ENCODE measurements at regions not wholly inside any gene's neighbourhood (a gene's known extent, or its start where the extent isn't known, plus 50 kb on each side); places are given as distances from the start of the nearest gene placed in this dataset.

DNA sequence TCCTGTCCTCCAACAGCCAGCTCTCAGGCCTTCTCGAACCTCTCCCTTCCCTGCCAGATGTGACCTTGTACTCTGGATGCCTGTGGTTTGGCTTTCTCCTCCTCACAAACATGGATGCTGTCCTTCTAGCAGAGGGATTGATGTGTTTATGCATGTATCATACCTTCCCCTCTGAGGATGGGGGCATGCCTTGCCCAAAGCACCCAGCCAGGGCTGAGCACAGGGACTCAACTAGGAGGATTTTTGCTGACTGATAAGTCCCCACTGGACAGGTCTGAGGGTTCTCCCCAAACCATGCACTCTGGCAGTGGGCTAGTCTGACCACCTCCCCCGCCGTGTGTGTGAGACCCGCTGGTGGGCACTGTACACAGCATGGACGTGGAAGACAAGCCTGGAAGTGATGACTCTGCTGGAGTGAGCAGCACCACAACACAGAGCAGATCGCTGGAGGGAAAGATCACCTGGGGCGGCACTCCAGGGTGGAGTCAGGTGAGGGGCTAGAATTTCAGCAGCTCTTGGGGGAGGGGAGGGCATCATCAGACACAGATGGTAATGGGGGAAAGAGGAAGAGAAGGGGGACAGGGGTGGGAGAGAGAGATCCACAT is 360.3 kb upstream of the ZNF507 start:
- TF ChIP-seq, protein P1, sequence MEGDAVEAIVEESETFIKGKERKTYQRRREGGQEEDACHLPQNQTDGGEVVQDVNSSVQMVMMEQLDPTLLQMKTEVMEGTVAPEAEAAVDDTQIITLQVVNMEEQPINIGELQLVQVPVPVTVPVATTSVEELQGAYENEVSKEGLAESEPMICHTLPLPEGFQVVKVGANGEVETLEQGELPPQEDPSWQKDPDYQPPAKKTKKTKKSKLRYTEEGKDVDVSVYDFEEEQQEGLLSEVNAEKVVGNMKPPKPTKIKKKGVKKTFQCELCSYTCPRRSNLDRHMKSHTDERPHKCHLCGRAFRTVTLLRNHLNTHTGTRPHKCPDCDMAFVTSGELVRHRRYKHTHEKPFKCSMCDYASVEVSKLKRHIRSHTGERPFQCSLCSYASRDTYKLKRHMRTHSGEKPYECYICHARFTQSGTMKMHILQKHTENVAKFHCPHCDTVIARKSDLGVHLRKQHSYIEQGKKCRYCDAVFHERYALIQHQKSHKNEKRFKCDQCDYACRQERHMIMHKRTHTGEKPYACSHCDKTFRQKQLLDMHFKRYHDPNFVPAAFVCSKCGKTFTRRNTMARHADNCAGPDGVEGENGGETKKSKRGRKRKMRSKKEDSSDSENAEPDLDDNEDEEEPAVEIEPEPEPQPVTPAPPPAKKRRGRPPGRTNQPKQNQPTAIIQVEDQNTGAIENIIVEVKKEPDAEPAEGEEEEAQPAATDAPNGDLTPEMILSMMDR (IDR thresholded peaks at IDR 0.05; ENCODE audit: insufficient read depth, low read length) = no peak
- H3K4me3 ChIP-seq (ENCODE audit: low read depth, low read length) = no peak overlapping the region
- DNase-seq (ENCODE audit: low read depth) = no peak

DNA sequence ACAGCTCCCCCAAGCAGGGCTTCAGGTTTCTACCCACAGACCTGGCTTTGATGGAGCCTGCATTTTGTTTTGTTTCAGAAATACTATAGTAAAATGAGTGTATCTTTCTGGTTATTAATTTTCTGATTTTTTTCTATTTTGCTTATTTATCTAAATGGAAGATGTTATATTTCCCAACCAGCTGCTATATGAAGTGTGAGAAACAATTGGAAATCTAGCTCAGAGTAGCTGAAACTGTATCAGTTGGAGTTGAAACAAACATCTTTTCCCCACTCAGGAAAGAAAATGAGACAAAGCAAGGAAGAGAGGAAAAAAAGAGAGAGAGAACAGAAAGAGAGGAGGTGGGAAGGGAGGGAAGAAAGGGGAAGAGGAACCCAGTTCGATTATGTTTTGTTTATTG is 358.5 kb upstream of the ZNF507 start:
- DNase-seq (ENCODE audit: low read depth) = no peak
- TF ChIP-seq, protein P1 (IDR thresholded peaks at IDR 0.05; ENCODE audit: insufficient read depth, low read length) = no peak
- no peak overlapping the region for H3K4me3 ChIP-seq (ENCODE audit: low read depth, low read length)

DNA sequence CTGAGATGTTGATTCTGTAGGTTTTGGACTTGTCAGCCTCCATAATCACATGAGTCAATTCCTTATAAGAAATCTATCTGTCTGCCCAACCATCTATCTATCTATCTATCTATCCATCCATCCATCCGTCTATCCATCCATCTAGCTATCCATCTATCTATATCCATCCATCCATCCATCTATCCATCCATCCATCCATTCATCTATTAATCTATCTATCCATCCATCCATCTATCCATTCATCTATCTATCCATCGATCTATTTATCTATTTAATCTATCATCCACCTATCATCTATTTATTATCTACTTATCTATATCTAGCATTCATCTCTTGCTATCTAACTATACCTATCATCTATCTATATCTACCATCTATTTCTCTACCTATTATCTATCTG is 357.2 kb upstream of the ZNF507 start:
- DNase-seq (ENCODE audit: low read depth) = no peak
- TF ChIP-seq, protein P1 (IDR thresholded peaks at IDR 0.05; ENCODE audit: insufficient read depth, low read length) = no peak
- H3K4me3 ChIP-seq (ENCODE audit: low read depth, low read length) = no peak overlapping the region

DNA sequence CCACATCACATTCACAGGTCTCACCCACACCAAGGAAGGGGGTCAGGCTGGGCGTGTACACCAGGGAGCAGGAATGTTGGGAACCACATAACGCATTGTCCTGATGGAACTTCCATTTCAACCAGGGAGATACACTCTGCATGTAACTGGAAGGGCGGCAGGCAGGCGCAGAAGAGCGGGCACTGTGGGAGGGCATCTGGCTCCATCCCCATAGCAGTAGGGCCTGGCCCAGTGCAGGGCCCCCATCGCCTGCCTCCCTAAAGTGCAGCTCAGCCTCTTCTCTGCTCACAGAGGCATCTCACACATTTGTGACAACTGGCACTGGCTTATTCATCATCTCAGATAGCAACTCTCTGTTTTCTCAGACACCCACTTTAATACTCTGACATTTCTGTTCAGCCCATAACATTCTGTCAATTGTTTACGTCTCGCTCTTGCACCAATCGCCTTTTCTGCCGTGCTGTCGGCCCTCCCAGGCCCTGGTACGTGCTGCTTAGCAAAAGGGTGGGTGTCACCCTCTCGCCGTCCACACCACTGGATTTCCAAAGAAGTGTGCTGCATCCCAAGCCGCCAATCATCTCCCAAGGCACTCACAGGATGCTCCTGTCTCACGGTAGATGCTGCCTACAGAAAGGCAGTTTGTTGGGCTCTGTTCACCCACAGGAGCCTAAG is 353.3 kb upstream of the ZNF507 start:
- no peak overlapping the region for H3K4me3 ChIP-seq (ENCODE audit: low read depth, low read length)
- TF ChIP-seq, protein P1 (IDR thresholded peaks at IDR 0.05; ENCODE audit: insufficient read depth, low read length) = no peak
- DNase-seq (ENCODE audit: low read depth) = no peak

DNA sequence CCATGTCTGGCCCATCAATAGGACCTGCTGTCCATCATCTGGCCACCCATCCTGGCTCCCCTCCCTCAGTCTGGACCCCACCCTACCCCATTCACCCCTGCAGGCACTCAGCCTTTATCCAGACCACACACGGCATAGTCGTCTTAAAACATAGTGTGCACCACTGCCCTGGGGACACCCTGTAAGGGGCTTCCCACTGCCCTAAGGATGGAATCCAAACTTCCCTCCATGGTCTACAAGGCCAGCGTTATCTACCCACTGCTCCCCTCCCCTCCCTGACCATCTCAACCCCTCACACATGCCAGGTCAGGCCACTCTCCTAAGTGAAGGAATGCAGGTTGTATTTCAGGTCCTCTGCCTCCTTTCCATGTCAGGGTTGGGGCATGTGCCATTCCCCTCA is 352.7 kb upstream of the ZNF507 start:
- no peak for DNase-seq (ENCODE audit: low read depth)
- H3K4me3 ChIP-seq (ENCODE audit: low read depth, low read length) = no peak overlapping the region
- TF ChIP-seq, protein P1 (IDR thresholded peaks at IDR 0.05; ENCODE audit: insufficient read depth, low read length) = no peak

DNA sequence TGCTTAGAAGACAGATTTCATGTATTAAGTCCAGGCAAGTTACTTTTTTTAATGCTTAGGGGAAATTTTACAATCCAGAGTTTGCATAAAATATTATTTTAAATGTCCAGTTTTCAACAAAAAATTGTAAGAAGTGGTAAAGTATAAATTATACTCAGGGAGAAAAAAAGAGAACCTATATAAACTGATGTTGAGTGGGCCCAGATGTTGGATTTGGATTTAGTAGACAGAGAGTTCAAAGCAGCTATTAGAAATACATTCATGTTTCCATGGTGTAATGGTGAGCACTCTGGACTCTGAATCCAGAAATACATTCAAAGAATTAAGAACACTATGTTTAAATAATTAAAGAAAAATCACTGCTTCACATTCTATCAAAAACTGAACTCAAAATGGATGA is 349.9 kb upstream of the ZNF507 start:
- TF ChIP-seq, protein P1 (IDR thresholded peaks at IDR 0.05; ENCODE audit: insufficient read depth, low read length) = no peak
- DNase-seq (ENCODE audit: low read depth) = no peak

More for the DNA sequence above, 349.9 kb upstream of the ZNF507 start:
- H3K4me3 ChIP-seq (ENCODE audit: low read depth, low read length) = no peak overlapping the region
